Mononuclear cell (primary cell): ENCODE measurements at regions not wholly inside any gene's neighbourhood (a gene's known extent, or its start where the extent isn't known, plus 50 kb on each side); places are given as distances from the start of the nearest gene placed in this dataset.
"Not testable (repeated sequence)": the region's sequence is repeated elsewhere in the genome, so short reads cannot be mapped to it uniquely, and the experiment has no call there.

Experiments used
- H3K27me3 ChIP-seq: 2 replicates; pipeline ENCODE4 v1.6.0; 2011; ENCODE audit warnings: low read length, control low read depth; ENCODE audit not compliant: insufficient read depth
- H3K4me1 ChIP-seq: 2 replicates; pipeline ENCODE4 v1.5.1; 2011; ENCODE audit warnings: mild to moderate bottlenecking, low read length, control low read depth; ENCODE audit not compliant: insufficient read depth
- H3K4me3 ChIP-seq: 2 replicates; pipeline ENCODE4 v1.5.1; 2011; ENCODE audit warnings: mild to moderate bottlenecking, low read length, moderate library complexity
- H3K9me3 ChIP-seq: 2 replicates; pipeline ENCODE4 v1.5.1; 2011; ENCODE audit warnings: low read depth, mild to moderate bottlenecking, control low read depth, low read length

- H3K4me1 ChIP-seq, result no peaks in the 10 kb centered on the region
- no peaks in the 10 kb centered on the region for H3K27me3 ChIP-seq
- no peak overlapping the region for H3K4me3 ChIP-seq
- no peaks in the 10 kb centered on the region for H3K9me3 ChIP-seq
Measured at GRCh38 chr5:67552773-67553172, 356.2 kb upstream of the CD180 start.

GRCh38 chr5:67549947-67550346 is 353.3 kb upstream of the CD180 start:
- no peaks in the 10 kb centered on the region for H3K4me1 ChIP-seq
- H3K27me3 ChIP-seq, result no peaks in the 10 kb centered on the region
- no peaks in the 10 kb centered on the region for H3K9me3 ChIP-seq
- H3K4me3 ChIP-seq, result no peak overlapping the region

- Histone ChIP-seq H3K4me1 (no peaks in the 10 kb centered on the region), H3K9me3 (no peaks in the 10 kb centered on the region), H3K27me3 (no peaks in the 10 kb centered on the region), H3K4me3 (no peak overlapping the region)
Measured at GRCh38 chr5:67549296-67549618, 352.7 kb upstream of the CD180 start.

GRCh38 chr5:67548520-67549295 is 352.1 kb upstream of the CD180 start:
- no peaks in the 10 kb centered on the region for H3K27me3 ChIP-seq
- H3K4me3 ChIP-seq, result no peak overlapping the region
- no peaks in the 10 kb centered on the region for H3K4me1 ChIP-seq
- H3K9me3 ChIP-seq, result no peaks in the 10 kb centered on the region

GRCh38 chr5:67547682-67548081 is 351.1 kb upstream of the CD180 start:
- Histone ChIP-seq H3K27me3 (no peaks in the 10 kb centered on the region), H3K4me1 (no peaks in the 10 kb centered on the region), H3K9me3 (no peaks in the 10 kb centered on the region), H3K4me3 (no peak overlapping the region)

- H3K9me3 ChIP-seq, H3K4me3 ChIP-seq, H3K4me1 ChIP-seq, H3K27me3 ChIP-seq: not testable (repeated sequence)
Measured at GRCh38 chr5:67544942-67545341, 348.3 kb upstream of the CD180 start.

GRCh38 chr5:67543720-67544270 is 347.2 kb upstream of the CD180 start:
- H3K4me3 ChIP-seq, result no peak overlapping the region
- H3K4me1 ChIP-seq, result peaks cover 4% of the 10 kb centered on the region
- no peaks in the 10 kb centered on the region for H3K9me3 ChIP-seq
- H3K27me3 ChIP-seq, result no peaks in the 10 kb centered on the region

GRCh38 chr5:67542479-67542878 is 345.9 kb upstream of the CD180 start:
- Histone ChIP-seq H3K4me3 (no peak overlapping the region), H3K27me3 (no peaks in the 10 kb centered on the region), H3K4me1 (peaks cover 10% of the 10 kb centered on the region), H3K9me3 (no peaks in the 10 kb centered on the region)

- Histone ChIP-seq H3K4me1 (peaks cover 16% of the 10 kb centered on the region), H3K4me3 (no peak overlapping the region), H3K27me3 (no peaks in the 10 kb centered on the region), H3K9me3 (no peaks in the 10 kb centered on the region)
Measured at GRCh38 chr5:67541875-67542274, 345.3 kb upstream of the CD180 start.

GRCh38 chr5:67538855-67539506 is 342.4 kb upstream of the CD180 start:
- peaks cover 16% of the 10 kb centered on the region for H3K4me1 ChIP-seq

GRCh38 chr5:67537439-67538148 is 341.0 kb upstream of the CD180 start:
- no peaks in the 10 kb centered on the region for H3K9me3 ChIP-seq
- peaks cover 15% of the 10 kb centered on the region for H3K4me1 ChIP-seq
- H3K4me3 ChIP-seq, result peak overlapping the region; percentile 24
- H3K27me3 ChIP-seq, result no peaks in the 10 kb centered on the region

More at GRCh38 chr5:67538855-67539506, 342.4 kb upstream of the CD180 start:
- Histone ChIP-seq H3K27me3 (no peaks in the 10 kb centered on the region), H3K4me3 (no peak overlapping the region), H3K9me3 (no peaks in the 10 kb centered on the region)

GRCh38 chr5:67536866-67537265 is 340.3 kb upstream of the CD180 start:
- Histone ChIP-seq H3K4me1 (peaks cover 12% of the 10 kb centered on the region), H3K9me3 (no peaks in the 10 kb centered on the region), H3K4me3 (no peak overlapping the region), H3K27me3 (no peaks in the 10 kb centered on the region)

GRCh38 chr5:67530609-67531255 is 334.1 kb upstream of the CD180 start:
- Histone ChIP-seq H3K27me3 (no peaks in the 10 kb centered on the region), H3K4me1 (no peaks in the 10 kb centered on the region), H3K4me3 (no peak overlapping the region), H3K9me3 (no peaks in the 10 kb centered on the region)

- no peak overlapping the region for H3K4me3 ChIP-seq
- H3K4me1 ChIP-seq, result no peaks in the 10 kb centered on the region
- no peaks in the 10 kb centered on the region for H3K27me3 ChIP-seq
- H3K9me3 ChIP-seq, result no peaks in the 10 kb centered on the region
Measured at GRCh38 chr5:67528953-67529352, 332.4 kb upstream of the CD180 start.

- Histone ChIP-seq H3K9me3 (no peaks in the 10 kb centered on the region), H3K27me3 (no peaks in the 10 kb centered on the region), H3K4me3 (no peak overlapping the region), H3K4me1 (no peaks in the 10 kb centered on the region)
Measured at GRCh38 chr5:67526793-67527192, 330.2 kb upstream of the CD180 start.
